ENCODE measurements at regions not wholly inside any gene's neighbourhood (a gene's known extent, or its start where the extent isn't known, plus 50 kb on each side); places are given as distances from the start of the nearest gene placed in this dataset.

GRCh38 chr3:194976049-194976451 lies 290.4 kb downstream of the FAM43A start:
- DNase-seq: no peak

DNA sequence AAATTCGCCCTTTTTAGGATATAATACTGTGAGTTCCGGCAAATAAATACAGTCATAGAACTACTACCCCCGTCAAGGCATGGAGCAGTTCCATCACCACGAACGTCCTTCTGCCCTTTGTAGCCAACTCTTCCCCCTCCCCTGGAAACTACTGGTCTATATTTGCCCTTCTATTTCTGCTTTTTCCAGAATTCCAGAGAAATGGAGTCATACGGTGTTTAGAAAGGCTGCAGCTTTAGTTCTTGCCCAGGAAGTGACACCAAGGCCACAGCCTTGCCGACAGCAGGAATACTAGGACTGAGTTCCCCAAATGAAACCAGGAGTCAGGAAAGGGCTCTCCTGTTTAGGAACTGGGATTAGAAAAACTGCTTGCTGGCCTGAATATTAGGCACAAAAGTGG lies 291.2 kb downstream of the FAM43A start:
- peak; percentile 15 for DNase-seq

GRCh38 chr3:194977356-194977755 lies 291.7 kb downstream of the FAM43A start:
- no peak for DNase-seq

GRCh38 chr3:194979173-194979572 lies 291.8 kb downstream of the XXYLT1 start:
- no peak for DNase-seq

DNA sequence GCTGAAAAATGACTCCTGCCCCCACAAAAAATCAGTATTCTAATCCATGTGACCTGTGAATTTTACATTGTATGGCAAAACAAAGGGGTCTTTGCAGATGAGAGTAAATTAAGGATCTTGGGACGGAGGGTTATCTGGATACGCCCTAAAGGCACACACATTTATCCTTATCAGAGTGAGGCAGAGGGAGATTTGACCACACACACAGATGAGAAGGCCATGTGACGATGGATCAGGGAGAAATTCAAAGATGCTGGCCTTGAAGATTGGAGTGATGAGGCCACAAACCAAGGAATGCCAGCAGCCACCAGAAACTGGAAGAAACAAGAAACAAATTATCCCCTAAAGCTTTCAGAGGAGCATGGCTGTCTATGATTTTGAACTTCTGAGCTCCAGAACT lies 288.5 kb downstream of the XXYLT1 start:
- no peak for DNase-seq

DNA sequence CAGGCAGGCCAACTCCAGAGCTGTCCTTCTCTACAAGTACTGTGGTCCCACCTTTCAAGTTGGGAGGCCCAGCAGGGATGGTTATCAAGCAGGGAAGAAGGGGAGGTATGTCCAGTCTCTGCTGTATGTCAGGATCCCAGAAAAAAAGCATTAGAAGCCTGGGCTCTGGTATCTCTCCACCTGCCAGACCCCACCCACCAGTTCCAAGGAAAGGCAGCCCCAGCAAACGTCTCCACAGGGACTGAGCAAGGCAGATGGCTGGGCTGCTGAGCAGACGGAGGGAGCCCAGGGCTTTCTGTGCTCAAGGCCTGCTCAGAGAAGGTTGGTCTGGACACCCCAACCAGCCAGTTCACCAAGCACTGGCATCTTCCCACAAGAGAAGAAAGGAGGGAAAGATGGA lies 287.8 kb downstream of the XXYLT1 start:
- no peak for DNase-seq

GRCh38 chr3:194983620-194984019 lies 287.3 kb downstream of the XXYLT1 start:
- no peak for DNase-seq

GRCh38 chr3:194984066-194984465 lies 286.9 kb downstream of the XXYLT1 start:
- no peak for DNase-seq

DNA sequence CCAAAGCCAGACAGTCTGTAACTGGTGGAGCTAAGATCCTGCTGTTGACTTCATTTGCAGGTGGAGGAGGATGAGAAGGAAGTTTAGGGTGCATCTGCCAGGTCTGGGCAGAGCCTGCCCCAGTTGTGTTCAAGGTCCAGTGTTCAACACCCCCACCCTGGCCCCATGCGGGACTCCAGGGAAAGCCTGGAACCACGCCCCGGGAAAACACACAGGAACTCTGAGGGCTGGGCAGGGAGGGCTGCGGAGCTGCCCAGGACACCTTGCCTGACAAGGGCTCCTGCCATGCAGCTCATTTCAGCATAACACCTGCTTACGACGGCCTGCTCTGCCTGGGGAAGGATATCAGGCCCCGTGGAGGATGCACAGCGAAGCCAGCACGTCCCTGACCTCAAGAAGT lies 286.3 kb downstream of the XXYLT1 start:
- DNase-seq: no peak

DNA sequence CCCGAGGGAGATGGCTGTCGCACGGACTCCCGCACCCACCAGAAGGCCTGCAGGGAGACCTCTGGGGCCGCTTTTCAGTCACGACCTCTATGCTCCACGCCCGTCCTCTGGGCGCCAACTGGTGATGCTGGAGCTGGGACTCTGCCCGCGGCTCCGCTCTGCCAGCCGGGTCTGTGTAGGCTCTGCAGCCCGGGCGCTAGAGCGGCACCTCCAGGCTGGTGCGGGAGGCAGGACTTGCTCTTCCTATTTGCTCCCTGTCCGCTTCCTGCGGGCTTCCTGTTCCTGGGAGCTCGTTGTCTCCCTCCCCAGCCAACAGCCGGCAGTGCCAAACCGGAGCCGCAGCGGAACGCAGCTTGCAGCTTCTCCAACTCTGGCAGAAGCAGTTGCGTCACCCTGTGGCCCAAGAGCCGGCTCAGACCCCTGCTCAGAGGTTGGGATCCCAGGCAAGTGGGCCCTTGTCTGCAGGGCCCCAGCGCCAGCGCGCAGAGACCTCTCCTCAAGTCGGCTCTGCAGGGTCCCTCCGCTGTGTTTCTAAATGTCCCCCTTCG lies 285.9 kb downstream of the XXYLT1 start:
- DNase-seq: peak; percentile 50

GRCh38 chr3:194986208-194987043 lies 284.5 kb downstream of the XXYLT1 start:
- DNase-seq: no peak

- DNase-seq: no peak
Observed at GRCh38 chr3:194987571-194988494, 283.1 kb downstream of the XXYLT1 start.

- DNase-seq: no peak
Observed at GRCh38 chr3:194988495-194989165, 282.3 kb downstream of the XXYLT1 start.

GRCh38 chr3:194989241-194989640 lies 281.7 kb downstream of the XXYLT1 start:
- DNase-seq: no peak

- DNase-seq: no peak
Observed at GRCh38 chr3:194990454-194991337, 280.3 kb downstream of the XXYLT1 start.

- no peak for DNase-seq
Observed at GRCh38 chr3:194991338-194991654, 279.7 kb downstream of the XXYLT1 start.

DNA sequence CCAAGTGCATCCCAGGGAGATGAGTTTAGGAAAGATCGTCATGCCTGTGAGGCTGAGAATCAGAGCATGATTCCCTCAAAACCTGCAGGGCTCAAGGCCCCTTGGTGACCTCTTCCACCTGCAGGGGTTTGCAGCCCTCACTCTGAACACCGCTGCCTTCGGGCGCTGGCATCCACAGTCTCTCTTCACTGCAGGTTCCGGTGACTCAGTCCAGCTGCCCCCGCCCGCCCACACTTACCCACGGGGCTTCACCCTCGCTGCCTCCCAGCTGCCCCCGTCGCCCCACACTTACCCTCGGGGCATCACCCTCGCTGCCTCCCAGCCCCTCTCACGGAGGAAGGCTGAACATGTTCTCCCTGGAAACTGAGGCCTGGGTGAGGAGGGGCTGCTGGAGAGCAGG lies 277.1 kb downstream of the XXYLT1 start:
- DNase-seq: no peak

DNA sequence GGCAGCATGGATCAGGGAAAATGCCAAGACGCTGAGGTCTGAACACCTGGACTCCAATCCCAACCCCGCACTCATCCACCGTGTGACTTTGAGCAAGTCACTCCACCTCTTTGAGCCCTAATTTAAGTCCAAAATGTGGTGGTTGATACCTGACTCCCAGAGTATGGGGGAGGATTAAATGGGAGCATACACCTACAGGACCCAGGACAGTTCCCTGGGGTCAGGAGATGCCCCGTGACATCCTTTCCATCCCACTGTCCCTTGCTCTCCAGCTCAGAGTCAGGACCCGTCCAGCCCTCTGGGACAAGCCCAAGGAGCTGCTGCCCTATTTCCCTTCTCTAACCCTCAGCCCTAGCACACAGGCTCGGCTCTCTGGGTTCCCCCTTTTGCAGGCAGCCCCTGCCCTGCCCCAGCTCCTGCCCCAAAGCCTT lies 276.4 kb downstream of the XXYLT1 start:
- no peak for DNase-seq

DNA sequence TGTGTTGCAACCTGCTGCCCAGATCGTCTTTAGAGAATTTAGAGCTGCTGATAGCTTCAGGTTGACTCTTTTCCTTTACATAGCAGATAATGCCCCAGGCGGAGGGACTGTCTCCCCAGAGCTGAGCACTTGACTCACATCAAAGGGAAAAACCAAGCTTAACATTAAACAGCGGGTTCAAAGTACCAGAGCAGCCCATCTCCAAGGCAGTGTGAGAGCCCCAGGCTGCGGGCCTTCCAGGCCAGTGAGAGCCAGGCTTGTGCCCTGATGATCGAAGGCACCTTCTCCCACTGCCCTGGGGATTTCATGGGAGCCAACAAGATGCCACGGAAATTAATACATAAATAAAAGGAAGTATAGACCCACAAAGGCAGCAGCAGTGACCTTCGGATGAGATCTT lies 275.6 kb downstream of the XXYLT1 start:
- no peak for DNase-seq

- DNase-seq: no peak
Observed at GRCh38 chr3:194995922-194996321, 275.0 kb downstream of the XXYLT1 start.

- no peak for DNase-seq
Observed at GRCh38 chr3:194996746-194997145, 274.2 kb downstream of the XXYLT1 start.

DNA sequence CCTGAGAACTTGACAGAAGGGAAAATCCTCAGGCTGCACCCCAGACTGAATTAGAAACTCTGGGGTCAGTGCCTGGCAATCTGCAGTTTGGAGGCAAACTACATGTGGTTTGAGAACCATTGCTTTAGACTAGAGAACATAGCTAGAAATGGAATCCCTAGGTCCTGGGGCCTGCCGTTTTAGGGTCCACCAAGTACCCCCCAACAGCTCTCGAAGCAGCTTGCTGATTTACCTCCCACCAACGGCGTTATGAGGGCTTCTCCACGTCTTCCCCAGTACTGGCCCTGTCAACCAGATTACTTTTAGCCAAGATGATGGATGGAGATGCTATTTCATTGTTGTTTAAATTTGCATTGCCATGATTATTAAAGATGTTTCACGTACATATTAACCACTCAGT lies 272.5 kb downstream of the XXYLT1 start:
- DNase-seq: no peak

Measured in EL (cell line).